ENCODE measurements at regions not wholly inside any gene's neighbourhood (a gene's known extent, or its start where the extent isn't known, plus 50 kb on each side); places are given as distances from the start of the nearest gene placed in this dataset.

DNA sequence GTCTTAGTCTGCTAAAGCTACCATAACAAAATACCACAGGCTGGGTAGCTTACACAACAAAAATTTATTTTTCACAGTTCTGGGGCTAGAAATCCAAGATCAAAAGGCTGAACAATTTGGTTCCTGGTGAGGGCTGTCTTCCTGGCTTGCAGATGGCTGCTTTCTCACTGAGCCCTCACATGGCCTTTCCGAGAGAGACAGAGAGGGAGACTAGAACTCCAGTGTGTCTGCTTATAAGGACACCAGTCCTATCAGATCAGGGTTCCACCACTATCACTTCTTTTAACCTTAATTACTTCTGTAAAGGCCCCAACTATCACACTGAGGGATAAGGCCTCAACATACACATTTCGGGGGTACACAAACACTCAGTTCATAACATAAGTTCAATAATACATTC lies 527.4 kb upstream of the VSTM2A start:
- no peak for TF ChIP-seq RXRA (CRISPR knock-in tag; IDR thresholded peaks at IDR 0.05)
- no peak for TF ChIP-seq CTCF (CRISPR knock-in tag; IDR thresholded peaks at IDR 0.05)
- no peak for TF ChIP-seq POLR2A (IDR thresholded peaks at IDR 0.05; ENCODE audit: insufficient read depth in 1 of 2, low read depth in 2 of 2, low read length in 2 of 2)
- TF ChIP-seq ZBTB43 (CRISPR knock-in tag; conservative IDR thresholded peaks at IDR 0.05): no peak
- TF ChIP-seq RBFOX2 (IDR thresholded peaks at IDR 0.05; ENCODE audit: low read depth, low read length): no peak
- TF ChIP-seq MAFK (conservative IDR thresholded peaks at IDR 0.05 in 1 of 2, IDR thresholded peaks at IDR 0.05 in 1 of 2; ENCODE audit: low read length in 2 of 2): no peak
- TF ChIP-seq TRIM24 (CRISPR knock-in tag; IDR thresholded peaks at IDR 0.05): no peak
- TF ChIP-seq MXD4 (CRISPR knock-in tag; IDR thresholded peaks at IDR 0.05): no peak
- TF ChIP-seq NFE2L1 (CRISPR knock-in tag; IDR thresholded peaks at IDR 0.05; ENCODE audit: borderline replicate concordance): no peak
- TF ChIP-seq, protein P1, sequence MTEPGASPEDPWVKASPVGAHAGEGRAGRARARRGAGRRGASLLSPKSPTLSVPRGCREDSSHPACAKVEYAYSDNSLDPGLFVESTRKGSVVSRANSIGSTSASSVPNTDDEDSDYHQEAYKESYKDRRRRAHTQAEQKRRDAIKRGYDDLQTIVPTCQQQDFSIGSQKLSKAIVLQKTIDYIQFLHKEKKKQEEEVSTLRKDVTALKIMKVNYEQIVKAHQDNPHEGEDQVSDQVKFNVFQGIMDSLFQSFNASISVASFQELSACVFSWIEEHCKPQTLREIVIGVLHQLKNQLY (CRISPR knock-in tag; IDR thresholded peaks at IDR 0.05): no peak
- TF ChIP-seq, protein P2, sequence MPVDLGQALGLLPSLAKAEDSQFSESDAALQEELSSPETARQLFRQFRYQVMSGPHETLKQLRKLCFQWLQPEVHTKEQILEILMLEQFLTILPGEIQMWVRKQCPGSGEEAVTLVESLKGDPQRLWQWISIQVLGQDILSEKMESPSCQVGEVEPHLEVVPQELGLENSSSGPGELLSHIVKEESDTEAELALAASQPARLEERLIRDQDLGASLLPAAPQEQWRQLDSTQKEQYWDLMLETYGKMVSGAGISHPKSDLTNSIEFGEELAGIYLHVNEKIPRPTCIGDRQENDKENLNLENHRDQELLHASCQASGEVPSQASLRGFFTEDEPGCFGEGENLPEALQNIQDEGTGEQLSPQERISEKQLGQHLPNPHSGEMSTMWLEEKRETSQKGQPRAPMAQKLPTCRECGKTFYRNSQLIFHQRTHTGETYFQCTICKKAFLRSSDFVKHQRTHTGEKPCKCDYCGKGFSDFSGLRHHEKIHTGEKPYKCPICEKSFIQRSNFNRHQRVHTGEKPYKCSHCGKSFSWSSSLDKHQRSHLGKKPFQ (CRISPR knock-in tag; IDR thresholded peaks at IDR 0.05; ENCODE audit: insufficient replicate concordance): no peak
- TF ChIP-seq GLI4 (CRISPR knock-in tag; IDR thresholded peaks at IDR 0.05; ENCODE audit: borderline replicate concordance): no peak
- TF ChIP-seq MXD1 (CRISPR knock-in tag; IDR thresholded peaks at IDR 0.05): no peak
- TF ChIP-seq HDAC1 (CRISPR knock-in tag; IDR thresholded peaks at IDR 0.05): no peak
